NCI-H2081 treated with DMSO at 0.1 percent for 48 hours (cell line): ENCODE measurements at regions not wholly inside any gene's neighbourhood (a gene's known extent, or its start where the extent isn't known, plus 50 kb on each side); places are given as distances from the start of the nearest gene placed in this dataset.
"Not testable (repeated sequence)": the region's sequence is repeated elsewhere in the genome, so short reads cannot be mapped to it uniquely, and the experiment has no call there.

ENCODE experiments used
- DNase-seq: peaks from one replicate; lab custom pipeline; 2025; lab: John Stamatoyannopoulos, UW

GRCh38 chr13:43946281-43946680 lies 66.6 kb downstream of the LACC1 start:
- DNase-seq = no peak

GRCh38 chr13:43947897-43948458 lies 68.3 kb downstream of the LACC1 start:
- DNase-seq = no peak

GRCh38 chr13:43953370-43953769 lies 73.7 kb downstream of the LACC1 start:
- DNase-seq = no peak

GRCh38 chr13:43956975-43957374 lies 77.3 kb downstream of the LACC1 start:
- not testable (repeated sequence) for DNase-seq

GRCh38 chr13:43959291-43959690 lies 79.6 kb downstream of the LACC1 start:
- no peak for DNase-seq

GRCh38 chr13:43961909-43962308 lies 82.2 kb downstream of the LACC1 start:
- DNase-seq = no peak

GRCh38 chr13:43963726-43964125 lies 84.0 kb downstream of the LACC1 start:
- DNase-seq = no peak

GRCh38 chr13:43964698-43965458 lies 85.2 kb downstream of the LACC1 start:
- no peak for DNase-seq

- no peak for DNase-seq
These were observed 85.7 kb downstream of the LACC1 start for GRCh38 chr13:43965459-43965845.

GRCh38 chr13:43968251-43968942 lies 88.7 kb downstream of the LACC1 start:
- not testable (repeated sequence) for DNase-seq

- DNase-seq = not testable (repeated sequence)
These were observed 89.4 kb downstream of the LACC1 start for GRCh38 chr13:43968943-43969690.

- not testable (repeated sequence) for DNase-seq
These were observed 90.2 kb downstream of the LACC1 start for GRCh38 chr13:43969919-43970318.

- DNase-seq = not testable (repeated sequence)
These were observed 91.0 kb downstream of the LACC1 start for GRCh38 chr13:43970520-43971242.

- not testable (repeated sequence) for DNase-seq
These were observed 91.6 kb downstream of the LACC1 start for GRCh38 chr13:43971324-43971723.

GRCh38 chr13:43977911-43978310 lies 98.2 kb downstream of the LACC1 start:
- DNase-seq = no peak

GRCh38 chr13:43978688-43979087 lies 99.0 kb downstream of the LACC1 start:
- no peak for DNase-seq

- no peak for DNase-seq
These were observed 99.8 kb downstream of the LACC1 start for GRCh38 chr13:43979492-43979891.

- DNase-seq = no peak
These were observed 100.9 kb downstream of the LACC1 start for GRCh38 chr13:43980587-43980986.

GRCh38 chr13:43981091-43981490 lies 101.4 kb downstream of the LACC1 start:
- no peak for DNase-seq

- DNase-seq = no peak
These were observed 102.0 kb downstream of the LACC1 start for GRCh38 chr13:43981512-43982301.

- DNase-seq = no peak
These were observed 103.7 kb downstream of the LACC1 start for GRCh38 chr13:43983373-43983772.
